K562 (cell line): ENCODE measurements at regions not wholly inside any gene's neighbourhood (a gene's known extent, or its start where the extent isn't known, plus 50 kb on each side); places are given as distances from the start of the nearest gene placed in this dataset.

Experiments
- ATAC-seq: fragments of 200-7000 bp; cut with Tn5 transposase; 3 replicates; pipeline ENCODE4 v1.9.1; 2020; ENCODE audit warnings: moderate library complexity
- BruUV-seq: library from RNA; stranded (reverse); fragments of 400-500 nt; replicated peaks from 2 replicates; lab custom pipeline; 2021; lab: Mats Ljungman, UMichigan
- CTCF ChIA-PET: fragments of 300-600 bp; formaldehyde crosslinking; extraction: SDS; loops from one replicate; lab custom pipeline; 2021; ENCODE audit warnings: low intra/inter-chr PET ratio; lab: Yijun Ruan, JAX
- POLR2A ChIA-PET: fragments of 300-600, 350-650 bp; sonication (Branson Sonifier 250); formaldehyde crosslinking; extraction: SDS; loops from one replicate; lab custom pipeline; 2021; ENCODE audit warnings: antibody characterized with exemption, inconsistent platforms; lab: Yijun Ruan, JAX
- DNase-seq, 4 experiments: peaks; one replicate each; pipeline versions ENCODE4 v3.0.0 to v3.0.0-alpha.2; 2011 to 2018; ENCODE audit warnings: low spot score in 3 of 4, mixed read lengths in 3 of 4; ENCODE audit errors: extremely low read depth in 1 of 4
- FAIRE-seq: peaks from 2 replicates; lab custom pipeline; 2011; peaks lifted over from hg19 to GRCh38; lab: Jason Lieb, UNC
- H2AFZ ChIP-seq: 2 replicates; pipeline ENCODE4 v1.6.0; 2011; ENCODE audit warnings: low read depth, low read length, control low read depth, inconsistent platforms
- H3K27ac ChIP-seq: fragments of 200-600 bp; 3 replicates; pipeline ENCODE4 v1.8.0; 2011; ENCODE audit warnings: low read depth, mild to moderate bottlenecking, control low read depth, inconsistent platforms, low read length, moderate library complexity, mixed read lengths; ENCODE audit errors: extremely low read depth
- H3K27me3 ChIP-seq, 2 experiments: fragments of 300-600 bp in 1 of 2; 2 replicates in 1 of 2; 3 replicates in 1 of 2; pipeline versions ENCODE4 v1.6.0 to v1.8.0; 2011; ENCODE audit warnings: inconsistent platforms in 2 of 2, low read length in 2 of 2, mild to moderate bottlenecking in 1 of 2, mixed read lengths in 1 of 2, moderate library complexity in 1 of 2; ENCODE audit not compliant: control insufficient read depth in 2 of 2, insufficient read depth in 2 of 2
- H3K36me3 ChIP-seq: fragments of 300-600 bp; 3 replicates; pipeline ENCODE4 v1.8.0; 2011; ENCODE audit warnings: mild to moderate bottlenecking, low read length, inconsistent platforms; ENCODE audit not compliant: control insufficient read depth, insufficient read depth
- H3K4me1 ChIP-seq, 2 experiments: fragments of 200-600 bp in 1 of 2; replicated peaks in 1 of 2; 2 replicates in 1 of 2; 3 replicates in 1 of 2; pipeline versions ENCODE4 v1.5.1 to v1.8.0; 2011; ENCODE audit warnings: inconsistent platforms in 2 of 2, low read length in 2 of 2, mild to moderate bottlenecking in 1 of 2, mixed read lengths in 1 of 2, moderate library complexity in 1 of 2; ENCODE audit not compliant: control insufficient read depth in 2 of 2, insufficient read depth in 2 of 2
- H3K4me2 ChIP-seq: 2 replicates; pipeline ENCODE4 v1.6.1; 2011; ENCODE audit warnings: low read length, control low read depth, inconsistent platforms, mixed read lengths; ENCODE audit not compliant: insufficient read depth
- H3K4me3 ChIP-seq: fragments of 200-600 bp; sonication (generic), shearing (Covaris generic); 2 replicates; pipeline ENCODE4 v1.5.1; 2016; ENCODE audit warnings: control low read depth, inconsistent platforms
- H3K79me2 ChIP-seq: fragments of 200-600 bp; 3 replicates; pipeline ENCODE4 v1.8.0; 2011; ENCODE audit warnings: low read length, inconsistent platforms; ENCODE audit not compliant: control insufficient read depth, insufficient read depth
- H3K9ac ChIP-seq, 2 experiments: 2 replicates each; pipeline versions ENCODE4 v1.6.0 to v1.6.1; 2011; ENCODE audit warnings: low read depth in 2 of 2, low read length in 2 of 2, control low read depth in 1 of 2, inconsistent platforms in 1 of 2, mild to moderate bottlenecking in 1 of 2, mixed read lengths in 1 of 2; ENCODE audit not compliant: insufficient read depth in 1 of 2
- H3K9me1 ChIP-seq: one replicate; pipeline ENCODE4 v1.6.0; 2011; ENCODE audit warnings: inconsistent platforms, mild to moderate bottlenecking, low read length, moderate library complexity; ENCODE audit not compliant: control insufficient read depth, insufficient read depth
- H3K9me3 ChIP-seq: replicated peaks from 2 replicates; pipeline ENCODE4 v1.5.1; 2011; ENCODE audit warnings: low read depth, low read length, inconsistent platforms; ENCODE audit not compliant: control insufficient read depth, insufficient read depth
- H4K20me1 ChIP-seq: replicated peaks from 2 replicates; pipeline ENCODE4 v1.6.1; 2011; ENCODE audit warnings: low read length, inconsistent platforms, mixed read lengths; ENCODE audit not compliant: control insufficient read depth, insufficient read depth
- CEBPB ChIP-seq: fragments of 450-650 bp; IDR thresholded peaks from 2 replicates; pipeline ENCODE4 v1.6.1; 2016; ENCODE audit warnings: missing genetic modification characterization, missing compliant biosample characterization
- ESRRB ChIP-seq: fragments of 250-450 bp; sonication (Bioruptor Pico); IDR thresholded peaks from 2 replicates; pipeline ENCODE4 v1.5.0; 2020; ENCODE audit warnings: mild to moderate bottlenecking, moderate library complexity, borderline replicate concordance
- MITF ChIP-seq: IDR thresholded peaks from 2 replicates; pipeline ENCODE4 v1.6.1; 2014; ENCODE audit warnings: antibody characterized with exemption
- MYC ChIP-seq, 2 experiments: fragments of 250-450 bp in 1 of 2; sonication (Bioruptor Pico) in 1 of 2; IDR thresholded peaks; 2 replicates each; pipeline versions ENCODE4 v1.5.1 to v1.6.1; 2012 to 2021; ENCODE audit warnings: low read depth in 2 of 2, borderline replicate concordance in 1 of 2, improper control_type of control experiment in 1 of 2, low read length in 1 of 2, mild to moderate bottlenecking in 1 of 2, moderate library complexity in 1 of 2
- SLC30A9 ChIP-seq: fragments of 250-450 bp; sonication (Bioruptor Pico); IDR thresholded peaks from 2 replicates; pipeline ENCODE4 v1.8.0; 2022; ENCODE audit warnings: mild to moderate bottlenecking, moderate library complexity
- SMARCB1 ChIP-seq: IDR thresholded peaks from 2 replicates; pipeline ENCODE4 v1.6.1; 2011; ENCODE audit warnings: improper control_type of control experiment, low read depth; ENCODE audit not compliant: insufficient read length
- TARDBP ChIP-seq: fragments of 450-650 bp; IDR thresholded peaks from 2 replicates; pipeline ENCODE4 v1.6.1; 2016
- ZNF175 ChIP-seq: fragments of 200-800 bp; sonication (Bioruptor generic); IDR thresholded peaks from 2 replicates; pipeline ENCODE4 v1.6.1; 2016; ENCODE audit warnings: low read depth, mild to moderate bottlenecking, missing genetic modification characterization, missing compliant biosample characterization
- ZNF512 ChIP-seq: IDR thresholded peaks from 2 replicates; pipeline ENCODE4 v1.6.1; 2016; ENCODE audit warnings: missing genetic modification characterization, missing compliant biosample characterization
- WGBS: fragments of 100-300 bp; shearing (Covaris generic); methylation state at CpG from one replicate; pipeline ENCODE4 v1.1.6; 2016; ENCODE audit warnings: low coverage, mixed read lengths; ENCODE audit not compliant: insufficient coverage; ENCODE audit errors: missing lambda C conversion rate; 5-methylcytosine and 5-hydroxymethylcytosine counted together
- in situ Hi-C: fragments of 300-500 bp; cut with MboI; formaldehyde crosslinking; loops from 4 replicates; pipeline ENCODE4 v1.15.0; 2018; ENCODE audit warnings: inconsistent platforms, mixed read lengths
- intact Hi-C: fragments of 100-400 bp; cut with micrococcal nuclease; formaldehyde crosslinking; loops from 2 replicates; pipeline ENCODE4 v1.14.2; 2022
- TF ChIP-seq, protein P1 (sequence below): fragments of 450-650 bp; IDR thresholded peaks from 2 replicates; pipeline ENCODE4 v1.6.1; 2016; ENCODE audit warnings: borderline replicate concordance
- TF ChIP-seq, protein P2 (sequence below): fragments of 200-800 bp; sonication (Bioruptor generic); IDR thresholded peaks from 2 replicates; pipeline ENCODE4 v1.6.1; 2017; ENCODE audit warnings: missing genetic modification characterization, missing compliant biosample characterization
- TF ChIP-seq, protein P3 (sequence below): sonication (generic); formaldehyde crosslinking; IDR thresholded peaks from 2 replicates; pipeline ENCODE4 v1.9.0; 2022; ENCODE audit warnings: mild to moderate bottlenecking, missing genetic modification reagents
- TF ChIP-seq, protein P4 (sequence below): fragments of 450-650 bp; IDR thresholded peaks from 2 replicates; pipeline ENCODE4 v1.6.1; 2016; ENCODE audit warnings: antibody characterized with exemption

DNA sequence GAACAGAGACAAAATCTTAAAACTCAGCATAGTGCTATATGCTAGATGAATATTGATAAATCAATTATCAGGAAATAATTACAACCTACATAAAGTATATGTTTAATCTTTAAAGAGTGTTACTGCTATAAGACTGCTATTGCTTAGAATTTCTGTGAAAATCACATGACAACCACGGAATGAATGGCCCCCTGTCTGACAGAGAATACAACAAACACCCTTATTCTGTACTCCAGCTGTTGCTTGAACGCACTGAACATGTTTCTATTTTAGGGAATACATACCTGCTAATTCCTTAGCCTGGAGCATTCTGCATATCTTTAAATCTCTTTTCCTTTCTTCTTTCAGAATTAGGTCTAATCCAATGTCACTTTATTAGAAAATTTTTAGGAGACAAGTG, 452.4 kb upstream of the PHF14 start:
- Histone ChIP-seq H3K9me3 (no peaks in the 10 kb centered on the region), H3K27me3 (no peaks in the 10 kb centered on the region), H4K20me1 (no peaks in the 10 kb centered on the region), H3K4me2 (no peak overlapping the region), H3K79me2 (no peaks in the 10 kb centered on the region), H3K4me3 (no peak overlapping the region), H3K36me3 (no peaks in the 10 kb centered on the region), H2AFZ (no peak overlapping the region), H3K27ac (no peak overlapping the region), H3K9me1 (no peaks in the 10 kb centered on the region), H3K4me1 (no peaks in the 10 kb centered on the region), H3K9ac (no peak overlapping the region)
- DNase-seq (no peak), FAIRE-seq (no peak), ATAC-seq (no peak)
- in situ Hi-C loops (no loop called here), intact Hi-C loops (no loop called here)
- ChIA-PET CTCF (no interaction called here), POLR2A (no interaction called here)
- BruUV-seq, result no TSS peak
- 48% methylated on average over 2 of the region's 2 CpGs for WGBS
- TF ChIP-seq ZNF175 (CRISPR knock-in tag) (no peak), MYC (IDR thresholded peaks at IDR 0.05; ENCODE audit: low read depth, low read length) (no peak), MYC (CRISPR knock-in tag; IDR thresholded peaks at IDR 0.05; ENCODE audit: borderline replicate concordance, low read depth) (no peak), TARDBP (no peak), SLC30A9 (CRISPR knock-in tag) (no peak), MITF (no peak), ZNF512 (no peak), ESRRB (CRISPR knock-in tag) (no peak), CEBPB (tag) (no peak), SMARCB1 (no peak)
- TF ChIP-seq, protein P1, sequence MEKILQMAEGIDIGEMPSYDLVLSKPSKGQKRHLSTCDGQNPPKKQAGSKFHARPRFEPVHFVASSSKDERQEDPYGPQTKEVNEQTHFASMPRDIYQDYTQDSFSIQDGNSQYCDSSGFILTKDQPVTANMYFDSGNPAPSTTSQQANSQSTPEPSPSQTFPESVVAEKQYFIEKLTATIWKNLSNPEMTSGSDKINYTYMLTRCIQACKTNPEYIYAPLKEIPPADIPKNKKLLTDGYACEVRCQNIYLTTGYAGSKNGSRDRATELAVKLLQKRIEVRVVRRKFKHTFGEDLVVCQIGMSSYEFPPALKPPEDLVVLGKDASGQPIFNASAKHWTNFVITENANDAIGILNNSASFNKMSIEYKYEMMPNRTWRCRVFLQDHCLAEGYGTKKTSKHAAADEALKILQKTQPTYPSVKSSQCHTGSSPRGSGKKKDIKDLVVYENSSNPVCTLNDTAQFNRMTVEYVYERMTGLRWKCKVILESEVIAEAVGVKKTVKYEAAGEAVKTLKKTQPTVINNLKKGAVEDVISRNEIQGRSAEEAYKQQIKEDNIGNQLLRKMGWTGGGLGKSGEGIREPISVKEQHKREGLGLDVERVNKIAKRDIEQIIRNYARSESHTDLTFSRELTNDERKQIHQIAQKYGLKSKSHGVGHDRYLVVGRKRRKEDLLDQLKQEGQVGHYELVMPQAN, result no peak
- TF ChIP-seq, protein P2, sequence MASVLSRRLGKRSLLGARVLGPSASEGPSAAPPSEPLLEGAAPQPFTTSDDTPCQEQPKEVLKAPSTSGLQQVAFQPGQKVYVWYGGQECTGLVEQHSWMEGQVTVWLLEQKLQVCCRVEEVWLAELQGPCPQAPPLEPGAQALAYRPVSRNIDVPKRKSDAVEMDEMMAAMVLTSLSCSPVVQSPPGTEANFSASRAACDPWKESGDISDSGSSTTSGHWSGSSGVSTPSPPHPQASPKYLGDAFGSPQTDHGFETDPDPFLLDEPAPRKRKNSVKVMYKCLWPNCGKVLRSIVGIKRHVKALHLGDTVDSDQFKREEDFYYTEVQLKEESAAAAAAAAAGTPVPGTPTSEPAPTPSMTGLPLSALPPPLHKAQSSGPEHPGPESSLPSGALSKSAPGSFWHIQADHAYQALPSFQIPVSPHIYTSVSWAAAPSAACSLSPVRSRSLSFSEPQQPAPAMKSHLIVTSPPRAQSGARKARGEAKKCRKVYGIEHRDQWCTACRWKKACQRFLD (CRISPR knock-in tag), result no peak
- TF ChIP-seq, protein P3, sequence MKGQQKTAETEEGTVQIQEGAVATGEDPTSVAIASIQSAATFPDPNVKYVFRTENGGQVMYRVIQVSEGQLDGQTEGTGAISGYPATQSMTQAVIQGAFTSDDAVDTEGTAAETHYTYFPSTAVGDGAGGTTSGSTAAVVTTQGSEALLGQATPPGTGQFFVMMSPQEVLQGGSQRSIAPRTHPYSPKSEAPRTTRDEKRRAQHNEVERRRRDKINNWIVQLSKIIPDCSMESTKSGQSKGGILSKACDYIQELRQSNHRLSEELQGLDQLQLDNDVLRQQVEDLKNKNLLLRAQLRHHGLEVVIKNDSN, result no peak
- TF ChIP-seq, protein P4, sequence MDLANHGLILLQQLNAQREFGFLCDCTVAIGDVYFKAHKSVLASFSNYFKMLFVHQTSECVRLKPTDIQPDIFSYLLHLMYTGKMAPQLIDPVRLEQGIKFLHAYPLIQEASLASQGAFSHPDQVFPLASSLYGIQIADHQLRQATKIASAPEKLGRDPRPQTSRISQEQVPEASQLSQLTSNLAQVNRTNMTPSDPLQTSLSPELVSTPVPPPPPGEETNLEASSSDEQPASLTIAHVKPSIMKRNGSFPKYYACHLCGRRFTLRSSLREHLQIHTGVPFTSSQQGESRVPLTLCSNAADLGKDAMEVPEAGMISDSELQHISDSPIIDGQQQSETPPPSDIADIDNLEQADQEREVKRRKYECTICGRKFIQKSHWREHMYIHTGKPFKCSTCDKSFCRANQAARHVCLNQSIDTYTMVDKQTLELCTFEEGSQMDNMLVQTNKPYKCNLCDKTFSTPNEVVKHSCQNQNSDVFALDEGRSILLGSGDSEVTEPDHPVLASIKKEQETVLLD, result no peak
